ENCODE measurements at regions not wholly inside any gene's neighbourhood (a gene's known extent, or its start where the extent isn't known, plus 50 kb on each side); places are given as distances from the start of the nearest gene placed in this dataset.

DNA sequence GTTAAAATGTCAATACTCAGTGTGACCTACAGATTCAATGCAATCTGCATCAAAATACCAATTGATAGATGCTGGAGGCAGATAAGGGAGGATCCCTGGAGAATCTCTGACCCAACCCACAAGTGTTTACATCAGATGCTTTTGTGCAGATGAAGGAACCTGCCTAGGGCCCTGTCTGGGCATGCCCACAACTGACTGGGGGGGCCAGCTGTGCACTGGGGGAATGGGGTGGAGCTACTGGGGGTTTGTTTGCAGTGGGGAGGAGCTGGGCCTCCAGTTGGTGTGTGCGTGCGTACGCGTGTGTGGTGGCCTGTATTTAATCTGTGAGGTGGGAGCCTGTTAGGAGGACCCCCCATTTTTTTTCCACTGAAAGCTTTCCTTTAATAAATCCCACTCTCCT, 244.9 kb downstream of the TRIM36 start (continued):
- TF ChIP-seq HDAC2 (IDR thresholded peaks at IDR 0.05; ENCODE audit: borderline replicate concordance in 1 of 2, low read depth in 2 of 2, low read length in 2 of 2), result no peak

All from H1 (cell line).